Trophoblast cell (in vitro differentiated cells and primary cell): ENCODE measurements at regions not wholly inside any gene's neighbourhood (a gene's known extent, or its start where the extent isn't known, plus 50 kb on each side); places are given as distances from the start of the nearest gene placed in this dataset.
"Not testable (repeated sequence)": the region's sequence is repeated elsewhere in the genome, so short reads cannot be mapped to it uniquely, and the experiment has no call there.

Experiments
- DNase-seq, 2 donors: peaks; one replicate each; pipeline ENCODE4 v3.0.0-alpha.2; 2016
- H2AFZ ChIP-seq: 2 replicates; pipeline ENCODE4 v1.6.1; 2013; ENCODE audit warnings: low read length, moderate library complexity, mild to moderate bottlenecking; ENCODE audit not compliant: insufficient read depth, poor library complexity
- H2AK5ac ChIP-seq: 2 replicates; pipeline ENCODE4 v1.6.1; 2013; ENCODE audit warnings: mild to moderate bottlenecking, low read length
- H2BK120ac ChIP-seq: 2 replicates; pipeline ENCODE4 v1.6.1; 2013; ENCODE audit warnings: low read length, mild to moderate bottlenecking, moderate library complexity; ENCODE audit not compliant: insufficient read depth, poor library complexity
- H2BK12ac ChIP-seq: 2 replicates; pipeline ENCODE4 v1.6.1; 2013; ENCODE audit warnings: mild to moderate bottlenecking, low read length, moderate library complexity
- H2BK5ac ChIP-seq: 2 replicates; pipeline ENCODE4 v1.6.1; 2013; ENCODE audit warnings: low read length, low read depth, moderate library complexity, mild to moderate bottlenecking; ENCODE audit not compliant: poor library complexity
- H3K14ac ChIP-seq: 2 replicates; pipeline ENCODE4 v1.6.1; 2013; ENCODE audit warnings: mild to moderate bottlenecking, low read length
- H3K18ac ChIP-seq: 2 replicates; pipeline ENCODE4 v1.6.1; 2013; ENCODE audit warnings: mild to moderate bottlenecking, low read length
- H3K23ac ChIP-seq: 2 replicates; pipeline ENCODE4 v1.6.1; 2013; ENCODE audit warnings: low read length
- H3K27ac ChIP-seq: 2 replicates; pipeline ENCODE4 v1.5.1; 2013; ENCODE audit warnings: low read depth, mild to moderate bottlenecking, inconsistent platforms, low read length, moderate library complexity
- H3K27me3 ChIP-seq: 2 replicates; pipeline ENCODE4 v1.6.1; 2013; ENCODE audit warnings: inconsistent platforms, mild to moderate bottlenecking, low read length, moderate library complexity; ENCODE audit not compliant: insufficient read depth
- H3K36me3 ChIP-seq, 2 experiments: 1 replicate in 1 of 2; 2 replicates in 1 of 2; pipeline ENCODE4 v1.6.1; 2013; ENCODE audit warnings: low read length in 2 of 2, mild to moderate bottlenecking in 2 of 2, moderate library complexity in 1 of 2; ENCODE audit not compliant: insufficient read depth in 2 of 2, control insufficient read depth in 1 of 2
- H3K4ac ChIP-seq: 2 replicates; pipeline ENCODE4 v1.6.1; 2013; ENCODE audit warnings: low read depth, mild to moderate bottlenecking, low read length, moderate library complexity
- H3K4me1 ChIP-seq, 2 experiments: 1 replicate in 1 of 2; 2 replicates in 1 of 2; pipeline ENCODE4 v1.6.1; 2013; ENCODE audit warnings: low read length in 2 of 2, mild to moderate bottlenecking in 2 of 2, moderate library complexity in 1 of 2; ENCODE audit not compliant: insufficient read depth in 2 of 2, control insufficient read depth in 1 of 2
- H3K4me2 ChIP-seq: 2 replicates; pipeline ENCODE4 v1.6.1; 2013; ENCODE audit warnings: inconsistent platforms, mild to moderate bottlenecking, low read length, moderate library complexity
- H3K4me3 ChIP-seq: 2 replicates; pipeline ENCODE4 v1.5.1; 2013; ENCODE audit warnings: mild to moderate bottlenecking, low read depth, low read length, inconsistent platforms
- H3K79me1 ChIP-seq: one replicate; pipeline ENCODE4 v1.6.1; 2013; ENCODE audit warnings: low read length
- H3K79me2 ChIP-seq: 2 replicates; pipeline ENCODE4 v1.6.1; 2013; ENCODE audit warnings: low read length, mild to moderate bottlenecking; ENCODE audit not compliant: control insufficient read depth, insufficient read depth, poor library complexity
- H3K9ac ChIP-seq: 2 replicates; pipeline ENCODE4 v1.6.1; 2013; ENCODE audit warnings: mild to moderate bottlenecking, low read length
- H3K9me3 ChIP-seq: 2 replicates; pipeline ENCODE4 v1.6.1; 2013; ENCODE audit warnings: low read depth, mild to moderate bottlenecking, control low read depth, inconsistent platforms, low read length; ENCODE audit not compliant: insufficient read depth
- H4K12ac ChIP-seq: 2 replicates; pipeline ENCODE4 v1.6.1; 2013; ENCODE audit warnings: low read depth, mild to moderate bottlenecking, low read length, moderate library complexity
- H4K8ac ChIP-seq: 2 replicates; pipeline ENCODE4 v1.6.1; 2013; ENCODE audit warnings: low read depth, mild to moderate bottlenecking, low read length, moderate library complexity
- H4K91ac ChIP-seq: one replicate; pipeline ENCODE4 v1.6.1; 2013; ENCODE audit warnings: low read depth, mild to moderate bottlenecking, low read length, moderate library complexity
- WGBS: extraction: QIAGEN DNeasy Blood & Tissue Kit; methylation state at CpG from one replicate; pipeline ENCODE4 v1.1.7; 2013; ENCODE audit warnings: missing lambda C conversion rate; ENCODE audit not compliant: insufficient read length, insufficient coverage; ENCODE audit errors: extremely low coverage; 5-methylcytosine and 5-hydroxymethylcytosine counted together

DNA sequence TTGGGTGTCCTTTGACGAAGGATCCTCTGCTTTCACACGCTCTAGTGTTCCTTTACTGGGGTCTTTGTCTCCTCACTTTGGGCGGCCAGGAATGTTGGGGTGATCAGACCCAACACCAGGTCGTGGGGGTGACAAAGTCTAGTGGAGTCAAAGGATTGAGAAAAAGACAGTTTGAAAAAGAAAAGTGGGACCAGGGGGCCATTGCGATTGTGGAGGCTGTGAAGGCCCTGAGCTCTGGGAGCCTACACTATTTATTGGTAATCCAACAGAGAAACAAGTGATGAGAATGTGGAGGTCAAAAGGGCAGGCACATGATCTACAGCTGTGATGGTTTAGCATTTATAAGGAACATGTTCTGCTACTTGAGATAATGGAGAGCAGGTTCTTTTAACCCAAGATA, 287.1 kb upstream of the MTPN start:
- H2BK5ac ChIP-seq, H3K4ac ChIP-seq, H3K14ac ChIP-seq, DNase-seq, H4K12ac ChIP-seq, H3K36me3 ChIP-seq, H3K27ac ChIP-seq, H4K91ac ChIP-seq, H3K4me3 ChIP-seq, H2BK120ac ChIP-seq, H3K4me2 ChIP-seq, H2AK5ac ChIP-seq, H3K9me3 ChIP-seq, H3K18ac ChIP-seq, H3K4me1 ChIP-seq, H3K27me3 ChIP-seq, H2AFZ ChIP-seq, H3K23ac ChIP-seq, H3K79me1 ChIP-seq, H3K9ac ChIP-seq, H4K8ac ChIP-seq, H3K79me2 ChIP-seq, H2BK12ac ChIP-seq: not testable (repeated sequence)
- no CpG with 5 or more reads among the region's 5 CpGs for WGBS

DNA sequence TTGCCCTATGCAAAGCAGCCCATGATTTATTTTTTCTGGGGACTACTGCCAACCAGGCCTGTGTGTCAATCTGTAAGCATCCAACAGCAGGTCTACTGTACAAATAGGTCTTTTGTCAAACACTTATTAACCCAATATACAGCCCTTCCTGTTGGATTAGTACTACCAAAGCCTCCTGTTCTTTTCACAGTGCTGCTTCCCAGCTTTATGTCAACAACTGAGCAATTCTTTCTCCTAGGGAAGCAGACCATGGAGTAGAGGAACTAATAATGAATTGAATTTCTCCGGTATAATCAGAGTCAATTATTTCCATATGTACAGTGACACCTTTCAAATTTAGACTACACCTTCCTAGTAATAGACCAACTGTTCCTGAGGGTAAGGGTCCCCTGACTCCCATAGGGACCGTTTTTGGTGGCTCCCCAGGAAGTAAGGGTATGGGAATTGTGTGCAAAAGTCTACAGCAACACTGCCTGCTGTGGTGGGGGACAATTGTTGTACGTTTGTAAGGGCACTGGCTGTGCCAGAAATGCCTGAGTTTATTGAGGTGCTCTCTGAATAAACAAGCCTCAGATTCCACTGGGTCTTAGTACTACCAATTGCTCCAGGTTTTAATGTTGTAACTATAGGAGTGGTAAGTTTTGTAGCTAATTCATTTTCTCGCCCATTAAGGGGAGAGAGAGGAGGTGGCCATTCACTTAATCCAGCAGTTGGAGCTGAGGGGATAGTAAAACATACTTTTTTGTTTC, 286.1 kb upstream of the MTPN start:
- not testable (repeated sequence) for H4K91ac ChIP-seq, H3K79me2 ChIP-seq, H3K4me2 ChIP-seq

DNA sequence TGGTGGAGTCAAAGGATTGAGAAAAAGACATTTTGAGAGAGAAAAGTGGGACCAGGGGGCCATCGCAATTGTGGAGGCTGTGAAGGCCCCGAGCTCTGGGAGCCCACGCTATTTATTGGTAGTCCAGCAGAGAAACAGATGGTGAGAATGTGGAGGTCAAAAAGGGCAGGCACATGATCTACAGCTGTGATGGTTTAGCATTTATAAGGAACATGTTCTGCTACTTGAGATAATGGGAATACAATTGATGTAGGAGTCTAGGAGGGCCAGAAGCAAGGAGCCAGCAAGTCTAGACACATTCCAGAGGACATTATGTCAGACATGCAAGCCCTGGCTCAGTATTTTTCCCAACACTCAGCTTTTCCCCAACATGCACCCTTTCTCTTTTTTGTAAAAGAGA, 283.4 kb upstream of the MTPN start:
- not testable (repeated sequence) for H3K36me3 ChIP-seq, H2BK12ac ChIP-seq, H3K18ac ChIP-seq, H3K9me3 ChIP-seq, H4K12ac ChIP-seq, H3K9ac ChIP-seq, H2AK5ac ChIP-seq, H3K79me2 ChIP-seq, H3K4ac ChIP-seq, H3K79me1 ChIP-seq, H3K14ac ChIP-seq, H3K4me1 ChIP-seq, H3K23ac ChIP-seq, H3K4me3 ChIP-seq, H4K8ac ChIP-seq, H2BK5ac ChIP-seq, H2BK120ac ChIP-seq, H3K27ac ChIP-seq, DNase-seq, H3K27me3 ChIP-seq, H3K4me2 ChIP-seq, H2AFZ ChIP-seq, H4K91ac ChIP-seq
- WGBS, result no CpG with 5 or more reads among the region's 3 CpGs

More for the DNA sequence above, 286.1 kb upstream of the MTPN start:
- not testable (repeated sequence) for H3K9me3 ChIP-seq, H2BK120ac ChIP-seq, H3K4me3 ChIP-seq, H3K4ac ChIP-seq, H2AFZ ChIP-seq, H3K79me1 ChIP-seq, H3K23ac ChIP-seq, H3K9ac ChIP-seq, H2BK12ac ChIP-seq, H3K4me1 ChIP-seq, DNase-seq, H4K12ac ChIP-seq, H3K14ac ChIP-seq, H2BK5ac ChIP-seq, H3K27me3 ChIP-seq, H2AK5ac ChIP-seq, H3K18ac ChIP-seq, H4K8ac ChIP-seq, H3K36me3 ChIP-seq, H3K27ac ChIP-seq
- no CpG with 5 or more reads among the region's 4 CpGs for WGBS

DNA sequence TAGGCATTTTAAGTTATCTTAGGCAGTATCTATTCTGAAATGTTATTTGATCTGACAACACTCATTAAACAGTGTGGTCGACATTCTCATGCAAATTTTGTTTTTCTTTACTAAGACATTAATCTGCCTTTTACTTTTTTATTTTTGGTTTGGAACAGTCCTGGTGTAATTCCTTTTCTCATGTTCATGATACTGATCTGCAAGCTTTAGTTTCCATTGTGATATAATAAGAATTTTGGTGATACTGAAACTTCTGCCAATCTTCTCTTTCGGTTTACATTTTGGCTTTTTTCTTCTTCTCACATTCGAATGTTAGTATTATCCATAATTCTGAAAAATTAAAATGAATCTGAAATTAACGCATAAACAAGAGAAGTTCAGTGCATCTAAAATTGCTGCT, 281.9 kb upstream of the MTPN start:
- no peaks in the 10 kb centered on the region for H3K79me1 ChIP-seq
- H3K27ac ChIP-seq, result no peak overlapping the region
- H3K23ac ChIP-seq, result no peak overlapping the region
- H3K4me3 ChIP-seq, result no peak overlapping the region
- no peaks in the 10 kb centered on the region for H3K27me3 ChIP-seq
- H3K14ac ChIP-seq, result no peak overlapping the region
- no peak overlapping the region for H2BK120ac ChIP-seq
- H3K79me2 ChIP-seq, result no peaks in the 10 kb centered on the region
- H3K4me1 ChIP-seq, result no peaks in the 10 kb centered on the region
- no peak overlapping the region for H3K4me2 ChIP-seq
- no peak for DNase-seq
- peaks cover 4% of the 10 kb centered on the region for H3K9me3 ChIP-seq
- no peak overlapping the region for H4K91ac ChIP-seq
- H3K18ac ChIP-seq, result no peak overlapping the region
- WGBS, result no CpG with 5 or more reads among the region's 4 CpGs
- no peak overlapping the region for H3K9ac ChIP-seq
- no peak overlapping the region for H4K8ac ChIP-seq
- no peak overlapping the region for H2AFZ ChIP-seq
- no peak overlapping the region for H2AK5ac ChIP-seq
- no peak overlapping the region for H2BK12ac ChIP-seq
- no peak overlapping the region for H4K12ac ChIP-seq
- H2BK5ac ChIP-seq, result no peak overlapping the region
- no peaks in the 10 kb centered on the region for H3K36me3 ChIP-seq
- no peak overlapping the region for H3K4ac ChIP-seq
